ENCODE measurements at regions not wholly inside any gene's neighbourhood (a gene's known extent, or its start where the extent isn't known, plus 50 kb on each side); places are given as distances from the start of the nearest gene placed in this dataset.
"Not testable (repeated sequence)": the region's sequence is repeated elsewhere in the genome, so short reads cannot be mapped to it uniquely, and the experiment has no call there.

GRCh38 chr12:41656454-41656853, 468.3 kb downstream of the PDZRN4 start:
- TF ChIP-seq CTCF (IDR thresholded peaks at IDR 0.05), result no peak
- no peak for TF ChIP-seq POLR2A (IDR thresholded peaks at IDR 0.05)
- no peaks in the 10 kb centered on the region for H3K27me3 ChIP-seq
- H3K9me3 ChIP-seq, result no peaks in the 10 kb centered on the region
- 93 to 97% methylated on average over 1 of the region's 1 CpG for WGBS, 2 donors
- no peaks in the 10 kb centered on the region for H3K4me1 ChIP-seq
- no peak overlapping the region for H3K27ac ChIP-seq
- intact Hi-C loops (cut with DNase I; ENCODE audit: low total_unique reads), result no loop called here
- no peak for DNase-seq
- H3K36me3 ChIP-seq (ENCODE audit: low read depth, missing control alignments), result no peaks in the 10 kb centered on the region
- H3K4me3 ChIP-seq, result no peak overlapping the region

DNA sequence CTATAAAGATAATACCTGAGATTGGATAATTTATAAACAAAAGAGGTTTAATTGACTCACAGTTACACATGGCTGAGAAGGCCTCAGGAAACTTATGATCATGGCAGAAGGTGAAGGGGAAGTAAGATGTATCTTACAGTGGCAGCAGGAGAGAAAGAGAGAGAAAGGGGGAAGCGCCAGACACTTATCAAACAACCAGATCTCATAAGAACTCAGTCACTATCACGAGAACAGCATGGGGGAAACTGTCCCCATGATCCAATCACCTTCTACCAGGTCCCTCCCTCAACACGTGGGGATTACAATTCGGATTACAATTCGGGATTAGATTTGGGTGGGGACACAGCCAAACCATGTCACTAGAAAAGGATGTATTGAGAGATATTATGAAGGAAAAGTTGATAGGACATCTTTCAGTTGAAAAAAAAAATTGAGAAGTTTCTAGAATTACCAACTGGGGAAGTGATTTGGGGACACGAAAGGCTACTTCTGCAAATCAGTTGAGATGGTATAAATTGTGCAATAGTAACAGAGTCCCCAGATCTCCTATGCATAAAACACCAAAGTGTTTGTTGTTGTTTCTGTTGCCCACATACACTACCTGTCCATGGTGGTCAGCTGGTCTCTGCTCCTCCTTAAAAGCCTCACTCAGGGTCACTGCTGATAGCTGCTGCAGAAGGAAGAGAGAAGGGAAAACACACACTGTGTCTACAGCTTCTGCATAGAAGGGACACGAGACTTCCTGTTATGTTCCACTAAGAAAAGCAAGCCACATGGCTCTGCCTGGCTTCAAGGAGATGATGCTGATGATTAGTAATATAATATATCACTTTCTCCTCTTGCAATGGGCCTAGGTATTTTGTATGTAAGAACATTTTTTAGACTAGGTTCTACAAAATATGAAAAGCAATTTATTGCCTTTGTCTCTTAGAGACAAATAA, 465.5 kb downstream of the PDZRN4 start:
- 86 to 89% methylated on average over 7 of the region's 7 CpGs for WGBS, 2 donors

DNA sequence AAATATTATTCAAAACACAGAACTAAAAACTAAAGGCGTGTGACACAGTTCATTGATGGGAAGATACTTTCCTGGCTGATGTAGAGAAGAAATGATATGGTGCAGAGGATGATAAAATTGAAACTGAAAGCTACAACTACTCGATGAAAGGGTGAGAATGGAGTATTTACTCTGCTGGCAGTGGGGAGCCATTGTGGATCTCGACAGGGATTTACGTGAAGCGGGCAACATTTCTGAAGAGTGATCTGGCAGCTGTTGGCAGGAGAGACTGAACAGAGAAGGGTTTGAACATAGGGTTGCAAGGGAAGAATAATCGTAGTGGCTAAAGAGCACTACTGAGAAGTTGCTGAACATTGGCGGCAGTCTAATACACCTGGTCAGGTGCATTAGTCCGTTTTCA, 464.9 kb downstream of the PDZRN4 start:
- DNase-seq, result no peak
- WGBS, 2 donors, result 79 to 81% methylated on average over 8 of the region's 8 CpGs
- intact Hi-C loops (cut with DNase I; ENCODE audit: low total_unique reads), result no loop called here
- Histone ChIP-seq H3K27ac (no peak overlapping the region), H3K9me3 (no peaks in the 10 kb centered on the region), H3K27me3 (no peaks in the 10 kb centered on the region), H3K4me3 (no peak overlapping the region), H3K36me3 (ENCODE audit: low read depth, missing control alignments) (no peaks in the 10 kb centered on the region), H3K4me1 (no peaks in the 10 kb centered on the region)
- TF ChIP-seq POLR2A (IDR thresholded peaks at IDR 0.05) (no peak), CTCF (IDR thresholded peaks at IDR 0.05) (no peak)

More for the DNA sequence above, 465.5 kb downstream of the PDZRN4 start:
- no peak overlapping the region for H3K4me3 ChIP-seq
- H3K9me3 ChIP-seq, result no peaks in the 10 kb centered on the region
- no peak overlapping the region for H3K27ac ChIP-seq
- H3K4me1 ChIP-seq, result no peaks in the 10 kb centered on the region
- no peaks in the 10 kb centered on the region for H3K27me3 ChIP-seq
- no peaks in the 10 kb centered on the region for H3K36me3 ChIP-seq (ENCODE audit: low read depth, missing control alignments)
- no peak for DNase-seq
- TF ChIP-seq POLR2A (IDR thresholded peaks at IDR 0.05) (no peak), CTCF (IDR thresholded peaks at IDR 0.05) (no peak)
- intact Hi-C loops (cut with DNase I; ENCODE audit: low total_unique reads), result no loop called here

DNA sequence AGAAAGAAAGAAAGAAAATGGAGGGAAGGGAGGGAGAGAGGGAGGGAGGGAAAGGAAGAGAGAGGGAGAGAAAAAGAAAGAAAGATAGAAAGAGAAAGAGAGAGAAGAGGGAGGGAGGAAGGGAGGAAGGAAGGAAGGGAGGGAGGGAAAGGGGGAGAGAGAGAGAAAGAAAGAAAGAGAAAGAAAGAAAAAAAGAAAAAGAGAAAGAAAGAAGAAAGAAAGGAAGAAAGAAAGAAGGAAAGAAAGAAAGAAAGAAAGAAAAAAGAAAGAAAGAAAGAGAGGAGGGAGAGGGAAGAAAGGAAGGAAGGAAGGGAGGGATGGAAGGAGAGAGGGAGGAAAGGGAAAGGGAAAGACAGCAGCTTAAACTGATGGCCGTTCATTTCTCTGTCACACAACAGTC, 457.5 kb downstream of the PDZRN4 start:
- Histone ChIP-seq H3K9me3 (no peaks in the 10 kb centered on the region), H3K4me3 (no peak overlapping the region), H3K27ac (no peak overlapping the region), H3K4me1 (no peaks in the 10 kb centered on the region), H3K36me3 (ENCODE audit: low read depth, missing control alignments) (no peaks in the 10 kb centered on the region), H3K27me3 (no peaks in the 10 kb centered on the region)
- no peak for TF ChIP-seq POLR2A (IDR thresholded peaks at IDR 0.05)
- no peak for TF ChIP-seq CTCF (IDR thresholded peaks at IDR 0.05)
- intact Hi-C loops (cut with DNase I; ENCODE audit: low total_unique reads), result no loop called here
- 89 to 100% methylated on average over 1 of the region's 1 CpG for WGBS, 2 donors
- DNase-seq, result no peak

GRCh38 chr12:41642808-41643207, 454.7 kb downstream of the PDZRN4 start:
- H3K4me3 ChIP-seq; H3K27me3 ChIP-seq; H3K4me1 ChIP-seq; H3K27ac ChIP-seq; DNase-seq; H3K9me3 ChIP-seq; H3K36me3 ChIP-seq (ENCODE audit: low read depth, missing control alignments); intact Hi-C loops (cut with DNase I; ENCODE audit: low total_unique reads): not testable (repeated sequence)
- WGBS, 2 donors, result 85 to 90% methylated on average over 11 of the region's 11 CpGs
